Mucosa of gallbladder (tissue), 1 donor: ENCODE measurements at regions not wholly inside any gene's neighbourhood (a gene's known extent, or its start where the extent isn't known, plus 50 kb on each side); places are given as distances from the start of the nearest gene placed in this dataset.
"Not testable (repeated sequence)": the region's sequence is repeated elsewhere in the genome, so short reads cannot be mapped to it uniquely, and the experiment has no call there.

ENCODE experiments used
- DNase-seq: peaks from one replicate; pipeline ENCODE4 v3.0.0-alpha.2; 2020; ENCODE audit warnings: low spot score
- donor health status: DM: no; HTN: no; CAD: no.

- not testable (repeated sequence) for DNase-seq
Observed at GRCh38 chr3:144749536-144750253, 778.1 kb downstream of the DIPK2A start.

DNA sequence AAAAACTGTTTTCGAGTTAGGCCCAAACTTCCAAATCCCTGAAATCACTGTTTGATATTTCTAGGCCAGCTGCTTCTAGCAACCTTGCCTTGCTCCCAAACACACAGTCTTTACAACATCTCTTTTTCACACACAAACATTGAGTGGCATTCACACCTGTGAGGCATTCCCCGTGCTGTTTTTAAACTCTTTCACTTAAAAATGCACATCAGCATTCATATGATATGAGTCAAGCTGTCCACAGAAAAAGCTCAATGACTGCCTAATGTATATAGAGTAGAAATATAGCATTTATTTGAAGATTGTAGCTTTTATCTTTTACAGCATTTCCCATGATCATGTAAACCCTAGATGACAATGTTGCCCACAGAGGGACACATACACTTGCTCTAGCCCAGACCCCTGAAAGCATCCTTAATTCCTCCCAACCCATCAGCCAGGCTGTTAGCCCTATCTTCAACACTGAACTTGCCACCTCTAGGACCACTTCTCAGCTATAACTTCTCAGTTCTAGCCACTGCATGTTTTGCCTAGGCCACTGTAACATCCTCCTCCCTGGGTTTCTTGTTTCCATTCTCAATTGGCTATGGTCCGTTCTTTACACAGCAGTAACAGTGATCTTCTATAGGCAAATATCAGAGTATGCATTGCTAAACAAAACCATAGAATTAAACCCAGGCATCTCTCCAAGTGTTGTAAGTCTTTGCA, 782.6 kb downstream of the DIPK2A start:
- no peak for DNase-seq

DNA sequence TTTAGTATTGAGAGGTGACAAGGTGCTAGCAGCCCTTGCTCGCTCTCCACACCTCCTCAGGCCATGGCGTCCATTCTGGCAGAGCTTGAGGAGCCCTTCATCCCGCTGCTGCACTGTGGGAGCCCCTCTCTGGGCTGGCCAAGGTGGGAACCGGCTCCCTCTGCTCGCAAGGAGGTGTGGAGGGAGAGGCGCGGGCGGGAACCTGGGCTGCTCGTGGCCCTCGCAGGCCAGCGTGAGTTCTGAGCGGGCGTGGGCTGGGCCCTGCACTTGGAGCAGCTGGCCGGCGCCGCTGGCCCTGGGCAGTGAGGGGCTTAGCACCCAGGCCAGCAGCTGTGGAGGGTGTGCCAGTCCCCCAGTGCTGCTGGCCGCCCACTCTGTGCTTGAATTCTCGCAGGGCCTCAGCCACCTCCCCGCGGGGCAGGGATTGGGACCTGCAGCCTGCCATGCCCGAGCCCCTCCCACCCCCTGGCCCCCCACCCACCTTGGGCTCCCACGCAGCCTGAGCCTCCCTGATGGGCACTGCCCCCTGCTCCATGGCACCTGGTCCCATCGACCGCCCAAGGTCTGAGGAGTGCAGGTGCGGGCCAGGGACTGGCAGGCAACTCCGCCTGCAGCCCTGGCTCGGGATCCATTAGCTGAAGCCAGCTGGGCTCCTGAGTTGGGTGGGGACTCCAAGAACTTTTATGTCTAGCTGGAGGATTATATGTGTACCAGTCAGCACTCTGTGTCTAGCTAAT, 785.2 kb downstream of the DIPK2A start:
- no peak for DNase-seq

GRCh38 chr3:144760831-144761230, 789.2 kb downstream of the DIPK2A start:
- DNase-seq = no peak

GRCh38 chr3:144762091-144762490, 790.5 kb downstream of the DIPK2A start:
- no peak for DNase-seq

- no peak for DNase-seq
Observed at GRCh38 chr3:144763878-144764454, 792.3 kb downstream of the DIPK2A start.

DNA sequence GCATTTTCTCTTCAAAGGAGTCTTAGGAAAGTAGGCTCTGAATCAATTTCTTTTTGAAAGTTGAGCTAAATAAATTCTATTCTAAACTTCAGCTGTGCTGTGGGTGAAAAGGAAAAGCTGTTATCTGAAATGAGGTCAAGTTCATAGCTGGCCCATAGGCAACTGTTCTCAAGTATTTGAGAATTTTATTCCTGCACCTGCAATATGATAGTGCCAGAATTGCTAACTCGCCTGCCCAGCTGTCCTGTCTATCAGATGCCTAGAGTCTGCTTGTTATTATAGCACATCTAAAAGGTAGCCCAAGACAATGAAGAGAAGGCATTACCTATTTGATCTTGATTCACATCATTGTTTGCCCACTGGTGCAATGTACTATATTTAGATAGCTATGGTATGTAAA, 798.7 kb downstream of the DIPK2A start:
- DNase-seq = no peak

- DNase-seq = no peak
Observed at GRCh38 chr3:144770915-144771351, 799.3 kb downstream of the DIPK2A start.

GRCh38 chr3:144771381-144771870, 799.8 kb downstream of the DIPK2A start:
- DNase-seq = no peak

GRCh38 chr3:144772372-144772771, 800.7 kb downstream of the DIPK2A start:
- DNase-seq = no peak

GRCh38 chr3:144773350-144773749, 801.7 kb downstream of the DIPK2A start:
- no peak for DNase-seq

DNA sequence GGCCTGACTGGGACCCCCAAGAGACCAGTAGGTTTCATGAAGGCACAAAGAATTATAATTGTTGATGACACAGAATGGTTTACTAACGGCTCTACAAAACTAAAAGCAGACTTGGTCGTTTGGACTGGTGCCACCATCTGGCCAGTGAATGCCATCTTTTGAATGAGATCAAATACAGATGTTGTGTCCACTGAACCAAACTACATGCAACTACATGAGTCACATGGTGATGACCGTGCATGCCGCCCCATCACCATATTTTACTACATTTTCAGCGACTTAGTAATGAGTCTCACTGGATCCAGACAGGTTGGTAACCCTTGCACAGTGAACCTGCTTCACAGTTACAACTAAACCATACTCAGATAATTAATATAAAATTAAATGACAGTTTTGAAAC, 803.3 kb downstream of the DIPK2A start:
- DNase-seq = no peak

- no peak for DNase-seq
Observed at GRCh38 chr3:144775551-144775950, 803.9 kb downstream of the DIPK2A start.

DNA sequence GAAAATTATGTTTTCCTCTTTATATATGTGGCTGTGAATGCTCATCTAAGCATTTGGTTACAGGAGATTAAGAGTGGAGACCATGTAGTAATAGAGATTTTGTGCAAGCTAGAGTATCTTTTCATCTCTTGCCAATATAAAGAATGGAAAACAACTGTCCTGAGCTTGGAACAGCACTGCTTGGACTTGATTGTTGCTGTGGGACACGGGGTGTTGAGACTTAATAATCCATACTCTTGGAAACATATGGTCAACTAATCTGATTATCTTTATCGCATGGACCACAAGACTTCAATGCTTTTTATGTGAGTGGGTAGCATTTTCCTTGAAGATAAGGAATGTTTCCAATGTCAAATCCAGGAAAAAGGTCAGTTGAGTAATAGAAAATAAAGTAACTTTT, 806.3 kb downstream of the DIPK2A start:
- no peak for DNase-seq

DNA sequence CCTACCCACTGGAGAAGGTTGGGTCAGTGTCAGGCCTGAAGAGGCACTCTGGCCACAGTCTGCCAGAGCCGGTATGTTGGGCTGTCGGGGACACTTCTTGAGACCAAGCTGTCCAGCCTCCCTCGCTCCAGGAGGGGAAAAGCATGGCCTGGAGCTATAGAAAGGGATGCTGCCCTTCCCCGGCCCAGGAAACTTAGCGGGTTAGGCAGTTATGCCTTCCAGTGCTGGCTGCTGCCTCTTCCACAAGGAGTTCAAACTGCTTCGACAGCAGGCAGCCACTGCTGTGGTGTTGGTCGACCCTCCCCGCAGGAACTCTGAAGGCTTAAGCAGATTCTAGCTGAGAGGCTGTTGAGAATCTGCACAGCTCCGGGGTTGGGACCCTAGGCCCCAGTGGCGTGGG, 819.4 kb downstream of the DIPK2A start:
- no peak for DNase-seq

DNA sequence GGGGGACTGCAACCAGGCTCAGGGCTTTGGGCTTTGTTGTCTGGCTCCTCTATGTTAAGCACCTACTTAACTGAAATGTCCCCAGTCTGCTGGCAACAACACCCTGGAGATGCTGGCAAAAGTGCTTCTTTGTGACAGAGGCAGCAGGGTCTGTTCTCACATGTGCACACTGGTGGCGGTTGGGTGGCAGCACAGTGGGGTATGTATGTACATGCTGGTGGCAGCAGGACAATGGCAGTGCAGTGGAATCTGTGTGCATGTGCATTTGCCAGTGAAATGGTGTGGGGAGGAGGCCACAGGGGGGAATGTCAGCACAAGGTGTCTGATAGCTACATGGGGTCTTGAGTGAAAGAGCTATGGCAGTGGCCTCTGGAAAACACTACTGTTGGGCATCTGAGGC, 830.3 kb downstream of the DIPK2A start:
- no peak for DNase-seq

DNA sequence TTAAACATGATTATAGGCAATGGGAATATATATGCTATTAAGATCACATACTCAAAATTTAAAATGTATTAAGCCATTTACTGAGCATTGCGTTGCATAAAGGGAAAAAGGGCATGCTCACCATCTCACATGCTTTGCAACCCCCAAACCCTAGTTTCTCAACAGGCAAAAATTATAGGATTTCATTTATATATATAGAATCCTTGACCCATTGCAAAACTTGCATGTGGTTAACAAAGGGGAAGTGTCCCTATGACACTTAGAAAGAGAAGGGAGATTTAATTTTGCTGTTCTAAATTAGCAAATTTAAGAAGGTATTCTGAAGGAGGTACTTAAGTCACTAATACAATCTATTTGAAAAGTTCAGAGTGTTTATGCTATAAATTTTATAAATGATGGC, 837.8 kb downstream of the DIPK2A start:
- DNase-seq = no peak

DNA sequence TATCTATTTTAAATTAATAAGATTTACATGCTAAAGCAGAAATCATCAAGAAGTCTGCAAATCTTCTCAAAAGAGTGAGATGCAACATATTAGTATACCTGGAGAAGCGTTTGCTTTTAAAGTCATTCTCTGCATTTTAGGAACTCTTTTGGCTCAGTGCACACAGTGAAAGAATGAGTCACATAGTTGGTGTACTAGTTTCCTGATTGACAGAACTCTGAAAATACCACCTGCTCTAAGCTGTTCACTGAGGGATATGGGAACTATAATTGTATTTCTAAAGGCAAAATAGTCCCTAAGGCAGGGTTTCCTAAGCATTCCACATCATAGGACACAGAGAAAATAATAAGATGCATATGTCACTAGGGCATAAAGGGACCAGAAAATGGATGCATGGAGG, 838.5 kb downstream of the DIPK2A start:
- no peak for DNase-seq

DNA sequence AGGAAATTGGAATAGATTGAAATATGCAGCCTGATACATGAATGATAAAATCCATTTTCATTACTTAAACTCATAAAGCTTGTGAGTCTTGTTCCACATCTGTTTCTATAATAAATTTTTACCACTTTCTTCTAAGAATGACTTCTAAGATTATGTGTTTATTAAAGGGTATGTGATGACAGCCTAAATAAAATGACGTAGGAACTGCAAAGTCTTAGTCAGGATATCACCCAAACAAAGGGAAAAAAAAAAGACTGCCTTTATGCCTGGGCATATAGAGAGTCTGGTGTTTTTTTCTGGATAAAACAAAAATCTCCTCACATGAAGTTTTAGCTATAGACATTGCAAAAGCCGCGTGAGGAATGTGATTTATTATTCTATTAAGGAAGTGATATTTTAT, 844.0 kb downstream of the DIPK2A start:
- DNase-seq = no peak

DNA sequence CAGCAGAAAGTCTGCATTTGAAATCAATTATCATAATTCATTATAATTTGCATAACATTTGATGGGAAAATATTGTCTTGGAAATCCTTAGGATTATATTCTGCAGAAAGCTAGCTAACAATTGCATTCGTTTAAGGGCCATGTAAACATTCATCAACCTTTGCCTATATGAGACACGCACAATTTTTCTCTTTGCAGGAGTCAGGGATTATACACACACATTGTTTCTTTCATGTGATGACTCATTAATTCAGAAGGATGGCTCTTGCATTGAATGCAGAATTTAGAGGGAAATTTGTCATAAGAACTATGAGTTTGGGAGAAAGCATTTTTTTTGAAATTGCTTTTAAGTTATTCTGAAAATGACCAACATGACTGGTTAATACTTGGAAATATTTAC, 844.7 kb downstream of the DIPK2A start:
- DNase-seq = no peak

- DNase-seq = no peak
Observed at GRCh38 chr3:144818973-144819372, 847.4 kb downstream of the DIPK2A start.

- DNase-seq = not testable (repeated sequence)
Observed at GRCh38 chr3:144820232-144820631, 848.6 kb downstream of the DIPK2A start.
